GM12874 (cell line): ENCODE measurements at regions not wholly inside any gene's neighbourhood (a gene's known extent, or its start where the extent isn't known, plus 50 kb on each side); places are given as distances from the start of the nearest gene placed in this dataset.

ENCODE experiments used
- CTCF ChIP-seq: IDR thresholded peaks from 2 replicates; pipeline ENCODE4 v1.5.1; 2011; ENCODE audit warnings: low read depth, mild to moderate bottlenecking, control low read depth, low read length, moderate library complexity; ENCODE audit not compliant: insufficient read depth

DNA sequence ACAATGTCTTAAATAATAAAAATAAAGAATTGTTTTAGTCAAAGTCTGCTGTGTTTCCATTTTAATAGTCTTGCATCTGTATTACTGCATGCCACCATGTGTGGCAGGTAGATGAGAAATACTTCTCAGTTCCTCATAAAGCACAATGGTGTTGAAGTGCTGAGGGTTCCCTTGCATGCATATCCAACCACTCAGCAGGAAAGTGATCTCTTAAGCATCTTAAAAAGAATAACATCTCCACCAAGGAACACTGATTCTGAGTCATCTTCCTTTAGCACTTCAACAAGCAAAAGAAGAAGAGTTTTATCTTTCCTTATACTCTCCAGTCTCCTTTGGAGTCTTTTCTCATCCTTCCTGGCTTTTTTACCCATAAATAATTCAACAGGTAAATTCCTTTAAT is 602.0 kb downstream of the TBL1XR1 start:
- no peak for TF ChIP-seq CTCF

- no peak for TF ChIP-seq CTCF
These were observed 606.6 kb downstream of the TBL1XR1 start for GRCh38 chr3:176590722-176591121.

DNA sequence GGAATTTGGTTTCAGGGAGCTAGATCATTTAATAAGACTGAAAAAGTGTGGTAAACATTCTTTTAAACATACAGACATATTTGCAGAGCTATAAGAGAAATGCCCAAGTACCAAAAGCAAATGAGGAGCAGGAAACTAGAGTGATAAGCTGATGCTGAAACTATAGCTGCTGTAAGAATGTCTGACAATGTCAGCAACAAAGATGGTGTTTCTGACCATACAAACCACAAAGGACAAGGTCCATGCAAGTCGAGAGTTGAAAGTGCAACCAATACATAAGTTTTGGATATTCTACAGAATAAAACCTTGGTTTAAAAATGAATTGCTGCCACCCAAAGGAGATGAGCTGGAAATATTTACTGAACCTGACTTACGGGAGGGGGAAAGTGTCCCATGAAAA is 610.2 kb downstream of the TBL1XR1 start:
- no peak for TF ChIP-seq CTCF

DNA sequence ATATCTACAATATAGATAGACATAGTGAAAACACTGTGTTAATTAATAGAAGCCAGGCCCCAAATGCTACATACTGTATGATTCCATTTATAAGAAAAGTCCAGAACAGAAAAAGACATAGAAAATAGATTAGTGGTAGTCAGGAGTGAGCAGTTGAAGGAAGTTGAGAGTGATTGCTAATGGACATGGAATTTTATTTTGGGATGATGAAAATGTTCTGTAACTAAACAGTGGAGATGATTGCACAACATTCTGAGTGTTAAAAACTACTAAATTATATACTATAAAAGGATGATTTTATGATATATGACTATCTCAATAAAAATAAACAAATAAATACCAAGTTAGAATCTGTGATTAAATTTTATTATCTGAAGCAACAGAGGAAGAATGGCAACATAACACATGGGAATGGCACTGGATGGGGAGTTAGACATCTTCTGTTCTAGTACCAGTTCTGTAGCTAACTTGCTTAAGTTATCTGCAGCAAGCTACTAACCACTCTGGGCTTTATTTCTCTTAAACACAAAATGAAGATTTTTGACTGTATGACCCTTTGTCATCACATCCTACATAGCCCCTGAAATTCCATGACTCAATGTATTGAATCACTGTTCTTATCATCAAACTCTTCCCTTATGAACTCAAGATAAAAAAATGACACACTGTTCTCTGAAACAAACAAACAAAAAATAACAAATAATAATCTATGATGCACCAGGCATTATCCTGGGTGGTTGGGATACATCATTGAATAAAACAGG is 612.7 kb downstream of the TBL1XR1 start:
- TF ChIP-seq CTCF = no peak

DNA sequence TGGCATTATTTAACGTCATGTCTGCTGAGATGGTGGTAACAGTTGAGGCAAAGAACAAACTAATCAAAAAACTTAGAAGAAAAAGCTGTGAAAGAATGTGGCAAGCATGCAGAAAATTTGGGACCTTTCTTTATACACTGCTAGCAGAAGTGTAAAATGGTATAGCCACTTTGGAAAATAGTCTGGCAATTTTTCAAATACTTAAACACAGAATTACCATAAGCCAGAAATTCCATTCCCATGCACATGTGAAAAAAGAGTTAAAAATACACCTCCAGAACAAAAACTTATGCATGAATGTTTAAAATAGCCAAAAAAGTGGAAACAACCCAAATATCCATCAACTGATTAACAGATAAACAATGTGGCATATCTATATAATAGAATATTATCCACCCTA is 613.3 kb downstream of the TBL1XR1 start:
- no peak for TF ChIP-seq CTCF

GRCh38 chr3:176581589-176581988 is 615.7 kb downstream of the TBL1XR1 start:
- TF ChIP-seq CTCF = no peak

- no peak for TF ChIP-seq CTCF
These were observed 617.5 kb downstream of the TBL1XR1 start for GRCh38 chr3:176579711-176580185.
